ENCODE measurements at regions not wholly inside any gene's neighbourhood (a gene's known extent, or its start where the extent isn't known, plus 50 kb on each side); places are given as distances from the start of the nearest gene placed in this dataset.

DNA sequence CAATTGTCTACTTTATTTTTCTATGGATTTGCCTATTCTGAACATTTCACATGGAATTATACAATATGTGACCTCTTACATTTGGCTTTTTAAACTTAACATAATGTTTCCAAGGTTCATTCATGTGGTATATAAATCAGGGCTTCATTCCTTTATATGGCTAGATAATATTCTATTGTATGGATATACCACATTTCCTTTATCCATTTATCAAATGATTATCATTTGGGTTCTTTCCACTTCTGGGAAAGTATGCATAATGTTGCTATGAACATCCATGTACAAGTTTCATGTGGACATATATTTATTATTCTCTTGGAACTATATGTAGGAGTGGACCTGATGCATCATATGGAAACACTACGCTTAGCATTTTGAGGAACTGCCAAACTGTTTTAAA, 99.7 kb upstream of the NCKAP5 start:
- DNase-seq, result no peak

DNA sequence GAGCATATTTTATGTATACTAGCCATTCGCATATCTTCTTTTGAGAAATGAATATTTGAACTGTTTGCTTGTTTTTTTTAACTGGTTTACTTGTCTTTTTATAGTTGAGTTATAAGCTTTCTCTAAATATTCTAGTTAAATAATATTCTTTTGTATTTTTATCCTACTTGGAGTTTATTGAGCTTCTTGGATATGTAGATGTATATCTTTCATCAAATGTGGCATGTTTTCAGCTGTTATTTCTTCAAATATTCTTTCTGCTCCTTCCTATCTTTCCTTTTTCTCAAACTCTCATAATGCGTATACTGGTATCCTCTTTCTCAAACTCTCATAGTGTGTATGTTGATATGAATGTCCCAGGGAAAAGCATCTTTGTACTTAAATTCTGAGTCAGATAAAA, 100.3 kb upstream of the NCKAP5 start:
- DNase-seq, result no peak

DNA sequence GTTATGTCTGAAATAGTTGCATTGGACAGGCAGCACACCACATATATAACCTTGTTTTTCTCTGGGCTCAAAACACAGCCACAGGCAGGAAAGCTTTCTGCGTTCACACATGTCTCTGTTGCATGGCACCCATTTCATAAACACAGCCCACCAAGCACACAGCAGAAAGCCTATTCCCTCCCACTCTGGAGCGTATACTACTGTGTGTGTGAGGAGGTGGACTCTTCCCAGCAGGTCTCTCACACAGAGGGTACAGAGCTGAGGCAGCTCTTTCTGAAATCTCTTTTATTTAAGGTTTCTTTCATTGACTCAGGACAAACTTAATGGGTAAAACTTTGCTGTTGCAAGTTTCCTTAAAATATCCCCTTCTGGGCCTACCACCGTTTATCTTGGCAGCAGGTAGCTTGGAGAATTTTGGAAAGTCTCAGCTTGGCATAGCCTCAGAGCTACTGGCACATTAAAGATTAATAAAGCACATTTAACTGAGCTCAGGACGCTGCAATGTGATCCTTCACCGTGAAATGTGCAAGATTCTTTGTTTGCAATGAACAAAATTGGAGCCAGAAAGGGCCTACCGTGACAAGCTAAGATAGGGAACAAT, 105.1 kb upstream of the NCKAP5 start:
- DNase-seq, result no peak

- no peak for DNase-seq
Observed at GRCh38 chr2:133674066-133674432, 105.8 kb upstream of the NCKAP5 start.

DNA sequence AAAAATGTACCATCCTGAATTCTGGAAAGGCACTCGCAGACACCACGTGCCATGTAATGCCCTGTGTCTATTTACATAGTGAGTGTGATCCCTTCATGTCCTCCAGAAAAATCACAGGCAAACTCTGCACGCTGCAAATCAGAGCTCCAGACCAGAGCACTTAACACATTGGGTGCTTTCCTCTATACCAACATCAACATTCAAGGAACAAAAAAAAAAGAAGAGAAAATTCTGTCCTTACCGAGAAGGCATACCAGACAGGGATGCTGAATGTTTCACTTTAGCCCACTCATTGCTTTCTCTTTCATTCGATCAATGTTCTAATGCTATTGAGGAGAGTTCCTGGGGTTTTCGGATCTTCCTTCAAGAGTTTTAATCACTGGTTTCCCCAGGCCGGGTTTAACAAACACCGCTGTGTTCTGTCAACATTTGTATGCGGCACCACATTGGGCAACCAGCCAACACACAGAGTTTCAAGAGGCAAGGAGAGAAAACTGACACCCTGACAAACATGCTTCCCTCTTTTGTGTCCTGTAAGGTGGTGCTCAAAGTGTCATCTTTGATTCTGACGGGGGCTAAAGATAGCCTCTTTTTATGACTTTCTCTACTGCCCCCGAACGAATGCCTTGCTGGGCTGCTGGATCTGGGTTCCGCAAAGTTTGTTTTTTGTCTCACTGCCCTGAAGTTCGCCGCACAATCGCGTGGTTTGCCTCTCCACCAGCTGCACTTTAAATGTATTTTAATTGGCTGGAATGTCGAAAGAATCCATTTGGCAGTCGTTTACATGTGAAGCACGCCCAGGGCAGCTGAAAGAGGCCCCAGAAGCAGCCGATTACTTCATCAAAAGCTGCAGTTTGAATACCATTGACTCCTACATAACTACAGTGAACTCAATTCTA, 106.4 kb upstream of the NCKAP5 start:
- DNase-seq, result peak; percentile 6

GRCh38 chr2:133676392-133677130, 108.3 kb upstream of the NCKAP5 start:
- DNase-seq, result no peak

DNA sequence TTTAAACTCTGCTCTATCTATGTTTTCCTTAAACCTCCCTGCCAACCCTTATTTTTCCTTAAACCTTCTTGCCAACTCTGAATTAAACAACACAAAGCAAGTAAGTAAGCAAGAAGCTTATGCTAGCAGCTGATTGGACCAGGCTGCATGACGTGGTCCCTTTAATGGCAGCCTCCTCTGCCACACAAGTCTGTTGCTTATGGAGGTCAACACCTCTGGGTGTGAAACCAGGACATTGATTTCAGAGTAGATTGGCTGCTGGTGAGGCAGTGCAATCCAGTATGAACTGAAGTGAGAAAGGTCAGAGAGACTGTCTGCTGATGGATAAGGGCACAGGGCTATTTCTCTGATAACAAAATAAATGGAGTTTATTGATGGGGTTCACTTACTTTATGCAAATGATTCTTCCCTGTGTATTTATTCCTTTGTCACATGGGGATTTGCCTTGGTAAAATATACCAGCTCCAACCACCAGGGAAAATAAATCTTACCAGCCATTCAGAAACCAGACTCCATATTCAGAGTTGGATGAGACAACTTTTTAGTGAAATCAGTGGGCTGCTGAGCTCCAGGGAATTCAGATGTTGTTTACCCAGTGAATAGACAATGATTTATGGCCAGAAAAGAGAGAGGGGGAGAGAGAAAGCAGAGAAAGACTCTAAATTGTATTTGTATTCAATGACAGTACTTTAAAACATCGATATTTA, 112.2 kb upstream of the NCKAP5 start:
- DNase-seq, result no peak

DNA sequence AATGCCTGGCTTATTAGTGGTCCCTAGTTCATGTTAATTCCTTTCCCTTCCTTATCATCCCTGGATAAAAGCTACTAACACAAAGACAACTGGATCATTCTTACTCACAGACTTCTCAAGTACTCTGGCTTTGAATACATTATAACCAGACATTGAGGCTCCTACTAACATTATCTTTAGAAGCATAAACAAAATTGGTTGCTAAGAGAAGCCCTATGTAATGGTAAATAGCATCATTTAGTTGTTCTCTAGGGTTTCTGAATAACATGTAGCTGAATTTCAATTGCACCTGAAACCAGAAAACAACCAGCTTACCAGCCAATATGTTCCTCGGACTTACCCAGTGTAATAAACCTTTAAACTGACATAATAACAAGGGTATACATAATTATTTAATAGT, 114.1 kb upstream of the NCKAP5 start:
- no peak for DNase-seq

GRCh38 chr2:133682906-133683305, 114.6 kb upstream of the NCKAP5 start:
- no peak for DNase-seq

DNA sequence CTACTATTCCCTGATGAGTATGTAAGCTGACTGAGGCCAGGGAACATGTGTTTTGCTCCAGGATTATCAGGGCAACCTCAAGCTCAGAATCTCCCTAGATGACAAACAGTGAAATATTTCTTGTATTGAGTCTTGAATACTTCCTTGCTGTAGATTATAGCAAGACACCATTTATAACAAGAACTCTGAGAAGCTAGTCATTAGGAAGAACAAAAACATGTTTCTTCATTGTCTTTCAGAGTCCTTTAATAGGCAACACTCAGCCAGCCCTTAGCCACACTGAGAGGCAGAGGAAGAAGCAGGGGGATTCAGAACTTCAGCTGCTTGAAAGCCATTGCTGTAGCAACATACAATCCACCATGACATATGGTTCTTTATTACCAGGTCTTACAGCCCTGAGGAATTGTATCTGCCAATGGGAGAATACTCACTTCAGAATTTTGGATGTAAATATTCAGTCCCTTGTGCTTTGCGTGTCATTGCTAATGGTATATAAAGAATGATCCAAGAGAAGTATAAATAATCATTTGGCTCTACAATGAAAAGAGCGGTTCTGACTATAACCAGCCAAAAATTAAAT, 117.5 kb upstream of the NCKAP5 start:
- DNase-seq, result no peak

- DNase-seq, result no peak
Observed at GRCh38 chr2:133690780-133691179, 122.5 kb upstream of the NCKAP5 start.

GRCh38 chr2:133691336-133691735, 123.1 kb upstream of the NCKAP5 start:
- no peak for DNase-seq

DNA sequence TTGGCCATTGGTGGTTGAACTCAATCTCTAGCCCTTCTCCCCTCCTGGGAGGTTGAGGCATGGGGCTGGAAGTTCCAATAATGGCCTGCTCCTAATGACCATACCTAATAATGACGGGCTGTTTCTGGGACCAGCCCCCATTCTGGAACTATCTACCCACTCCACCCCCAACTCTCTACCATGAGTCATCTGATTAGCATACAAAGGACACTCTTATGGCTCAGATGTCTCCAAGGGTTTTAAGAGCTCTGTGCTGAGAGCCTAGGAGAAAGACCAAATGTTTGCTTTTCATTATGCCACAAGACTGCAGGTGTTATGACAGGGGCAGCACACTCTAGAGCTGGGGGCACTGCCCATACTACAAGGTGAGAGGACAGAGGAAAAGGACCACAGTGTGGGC, 137.0 kb upstream of the NCKAP5 start:
- DNase-seq, result no peak

DNA sequence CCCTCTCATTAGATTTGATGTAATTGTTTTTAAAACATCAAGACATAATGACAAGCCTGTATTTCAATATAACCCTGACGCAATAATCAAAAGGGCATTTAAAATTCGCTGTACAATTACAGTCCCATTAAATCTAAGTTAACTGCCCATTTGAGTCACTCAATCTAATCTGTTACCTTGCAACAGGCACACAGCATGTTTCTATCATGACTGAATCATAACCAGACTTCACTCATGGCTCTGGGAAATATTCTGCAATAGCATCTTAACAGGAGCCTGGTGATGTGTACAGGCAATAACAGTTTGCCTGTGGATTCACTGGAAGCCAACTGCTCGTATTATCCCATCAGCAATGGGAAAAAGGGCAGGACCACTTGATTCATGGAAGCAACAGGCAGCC, 142.3 kb upstream of the NCKAP5 start:
- no peak for DNase-seq

DNA sequence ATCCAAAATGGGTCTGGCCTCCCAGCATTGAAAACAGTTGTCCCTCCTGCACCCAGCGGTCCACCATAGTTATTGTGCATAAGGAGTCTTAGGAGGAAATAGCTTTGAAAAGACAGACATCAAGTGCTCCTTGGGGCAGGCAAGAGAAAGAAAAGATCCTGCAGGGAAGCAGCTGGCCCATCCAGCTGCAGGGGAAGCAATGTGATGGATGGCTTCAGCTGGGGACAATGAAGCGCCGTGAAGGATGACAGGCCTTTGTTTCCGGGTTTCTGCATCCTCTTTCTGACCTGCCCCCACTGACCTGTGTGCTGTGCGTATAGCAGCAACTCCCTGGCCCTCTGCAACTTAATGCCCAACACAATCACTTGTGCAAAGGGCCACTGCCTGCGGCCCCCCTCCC, 142.9 kb upstream of the NCKAP5 start:
- no peak for DNase-seq

DNA sequence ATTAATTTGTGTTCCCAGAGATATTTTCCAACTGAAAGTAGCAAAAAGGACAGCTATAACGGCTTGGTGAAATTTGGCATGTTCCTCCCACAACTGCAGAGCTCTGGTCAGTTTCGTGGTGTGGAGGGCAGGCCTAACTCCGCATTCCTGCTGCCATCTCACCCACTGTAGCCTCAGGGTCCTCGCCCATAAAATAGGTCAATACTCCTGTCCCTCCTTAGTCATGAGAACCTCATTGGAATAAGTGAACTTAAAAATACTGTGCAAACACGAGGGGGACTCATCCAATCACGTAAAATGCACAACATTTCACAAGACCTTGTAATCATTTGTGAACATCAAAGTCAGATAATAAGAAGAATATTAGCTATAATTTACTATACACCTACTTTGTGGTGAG, 143.5 kb upstream of the NCKAP5 start:
- no peak for DNase-seq

DNA sequence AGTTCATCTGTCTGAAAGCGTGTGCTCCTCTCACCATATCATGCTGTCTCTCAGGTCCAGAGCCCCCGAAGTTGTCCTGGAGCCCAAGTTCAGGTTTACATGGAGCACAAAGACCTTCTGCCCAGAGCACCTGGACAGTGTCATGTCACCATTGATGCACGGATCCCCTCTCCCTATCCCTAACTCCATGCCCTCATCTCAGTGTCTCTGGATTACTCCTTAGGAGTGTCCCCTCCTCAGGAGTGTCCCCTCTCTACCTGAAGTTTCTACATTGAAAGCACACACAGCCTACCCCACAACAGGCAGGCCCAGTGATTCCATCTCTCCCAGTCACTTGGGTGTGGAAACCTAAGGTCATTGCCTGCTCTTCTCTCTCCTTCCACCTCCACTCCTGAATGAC, 144.1 kb upstream of the NCKAP5 start:
- no peak for DNase-seq

DNA sequence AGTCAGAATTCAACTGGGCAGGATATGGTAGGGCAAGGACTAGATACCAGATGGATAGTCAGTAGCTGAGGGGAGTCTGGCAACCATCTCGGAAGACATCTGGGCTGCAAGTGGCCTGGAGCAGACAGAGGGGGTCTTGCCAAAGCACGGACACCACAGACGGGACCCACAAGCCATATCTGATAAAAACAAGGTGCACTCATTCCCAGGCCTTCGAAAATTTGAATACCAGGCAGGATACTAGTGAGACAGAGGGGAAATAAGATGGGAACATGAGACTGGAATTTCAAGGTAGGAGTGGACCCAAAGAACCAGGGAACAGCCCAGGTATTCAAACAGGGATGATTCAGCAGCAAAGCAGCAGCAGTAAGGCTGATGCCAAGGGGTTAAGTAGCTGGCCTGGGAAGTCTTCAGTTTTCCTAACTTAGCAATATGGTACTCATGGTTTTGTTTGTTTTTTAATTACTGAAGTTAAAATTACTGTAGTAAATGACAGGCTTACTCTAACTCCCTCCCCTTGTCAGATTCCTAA, 144.9 kb upstream of the NCKAP5 start:
- no peak for DNase-seq

GRCh38 chr2:133716166-133716565, 147.9 kb upstream of the NCKAP5 start:
- no peak for DNase-seq

DNA sequence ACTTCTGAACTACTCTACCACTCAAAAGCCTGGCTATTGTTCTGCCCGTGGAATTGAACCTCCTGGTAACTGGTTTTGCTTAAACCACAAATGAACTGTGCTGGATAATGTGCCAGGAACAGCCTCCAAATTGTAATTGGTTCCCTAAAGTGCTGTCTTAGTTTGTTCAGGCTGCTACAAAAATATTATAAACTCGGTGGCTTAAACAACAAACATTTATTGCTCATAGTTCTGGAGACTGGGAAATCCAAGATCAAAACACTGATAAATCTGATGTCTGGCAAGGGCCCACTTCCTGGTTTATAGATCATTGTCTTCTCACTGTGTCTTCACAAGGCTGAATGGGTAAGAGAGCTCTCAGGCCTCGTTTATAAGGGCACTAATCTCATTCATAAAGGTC, 149.2 kb upstream of the NCKAP5 start:
- no peak for DNase-seq

- no peak for DNase-seq
Observed at GRCh38 chr2:133718688-133719201, 150.5 kb upstream of the NCKAP5 start.

DNA sequence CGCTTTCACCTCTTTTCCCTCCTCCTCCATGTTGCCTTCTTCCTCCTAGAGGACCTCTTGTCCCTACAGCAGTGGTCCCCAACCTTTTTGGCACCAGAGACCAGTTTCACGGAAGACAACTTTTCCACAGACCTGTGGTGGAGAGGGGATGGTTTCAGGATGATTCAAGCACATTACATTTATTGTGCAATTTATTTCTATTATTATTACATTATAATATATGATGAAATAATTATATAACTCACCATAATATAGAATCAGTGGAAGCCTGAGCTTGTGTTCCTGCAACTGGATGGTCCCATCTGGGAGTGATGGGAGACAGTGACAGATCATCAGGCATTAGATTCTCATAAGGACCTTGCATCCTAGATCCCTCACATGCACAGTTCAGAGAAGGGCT, 152.2 kb upstream of the NCKAP5 start:
- DNase-seq, result no peak

DNA sequence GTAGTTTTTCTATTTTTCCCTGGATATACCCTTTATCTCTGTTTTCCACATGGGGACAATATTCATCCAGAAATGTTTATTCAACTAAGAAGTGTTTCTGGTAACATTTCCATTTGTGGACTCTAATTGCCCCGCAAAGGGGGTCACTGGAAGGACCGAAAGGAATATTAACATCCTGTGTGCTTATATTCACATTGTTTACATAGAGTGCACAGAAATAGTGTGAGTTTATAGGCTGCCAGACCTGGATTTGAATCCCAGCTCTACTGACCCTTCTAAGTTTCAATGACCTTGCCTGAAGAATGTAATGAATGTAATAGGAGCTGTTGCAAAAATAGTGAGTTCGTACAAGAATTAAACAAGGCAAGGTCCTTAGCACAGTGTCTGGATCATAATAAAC, 152.9 kb upstream of the NCKAP5 start:
- no peak for DNase-seq

All from NCI-H1436 (cell line).